GM04504 (cell line): ENCODE measurements at regions not wholly inside any gene's neighbourhood (a gene's known extent, or its start where the extent isn't known, plus 50 kb on each side); places are given as distances from the start of the nearest gene placed in this dataset.

Experiments
- DNase-seq: peaks from one replicate; pipeline ENCODE4 v3.0.0-alpha.2; 2012; ENCODE audit warnings: low read depth

DNA sequence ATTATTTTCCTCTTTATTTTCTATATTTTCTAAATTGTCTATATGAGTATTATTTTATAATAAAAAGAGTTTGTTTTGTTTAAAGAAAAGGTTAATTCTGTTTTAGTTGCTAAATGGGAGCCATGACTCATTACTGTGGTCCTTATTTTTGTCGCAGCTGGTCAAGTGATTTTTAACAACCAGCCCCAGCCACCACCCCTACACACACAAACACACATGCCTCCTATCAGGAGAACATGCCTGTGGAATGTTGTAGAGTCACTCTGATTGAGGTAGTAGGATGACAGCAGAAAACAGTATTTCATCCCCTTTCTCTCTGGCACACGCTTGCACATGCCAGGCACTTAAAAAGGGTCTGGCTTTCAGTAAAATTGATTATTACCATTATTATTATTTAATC, 68.6 kb upstream of the GDF10 start:
- no peak for DNase-seq

DNA sequence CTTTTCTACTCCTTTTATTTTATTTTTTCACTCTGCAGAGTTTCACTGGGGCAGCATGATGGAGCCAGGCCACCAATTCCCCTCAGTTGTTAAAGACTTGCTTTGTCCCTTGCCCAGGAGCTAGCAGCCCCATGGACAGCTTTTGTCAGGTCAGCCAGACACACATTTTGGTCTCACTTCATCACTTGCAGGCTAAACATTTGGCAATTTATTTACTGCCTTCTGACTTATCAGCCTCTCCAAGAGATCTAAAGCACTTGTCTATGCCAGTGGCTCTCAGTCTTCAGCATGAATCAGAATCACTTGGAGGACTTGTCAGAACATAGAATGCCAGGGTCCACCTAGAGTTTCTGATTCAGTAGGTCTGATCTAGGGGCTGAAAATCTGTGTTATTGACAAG, 66.4 kb upstream of the GDF10 start:
- DNase-seq = no peak

GRCh38 chr10:47235484-47235883, 64.5 kb upstream of the GDF10 start:
- DNase-seq = no peak

DNA sequence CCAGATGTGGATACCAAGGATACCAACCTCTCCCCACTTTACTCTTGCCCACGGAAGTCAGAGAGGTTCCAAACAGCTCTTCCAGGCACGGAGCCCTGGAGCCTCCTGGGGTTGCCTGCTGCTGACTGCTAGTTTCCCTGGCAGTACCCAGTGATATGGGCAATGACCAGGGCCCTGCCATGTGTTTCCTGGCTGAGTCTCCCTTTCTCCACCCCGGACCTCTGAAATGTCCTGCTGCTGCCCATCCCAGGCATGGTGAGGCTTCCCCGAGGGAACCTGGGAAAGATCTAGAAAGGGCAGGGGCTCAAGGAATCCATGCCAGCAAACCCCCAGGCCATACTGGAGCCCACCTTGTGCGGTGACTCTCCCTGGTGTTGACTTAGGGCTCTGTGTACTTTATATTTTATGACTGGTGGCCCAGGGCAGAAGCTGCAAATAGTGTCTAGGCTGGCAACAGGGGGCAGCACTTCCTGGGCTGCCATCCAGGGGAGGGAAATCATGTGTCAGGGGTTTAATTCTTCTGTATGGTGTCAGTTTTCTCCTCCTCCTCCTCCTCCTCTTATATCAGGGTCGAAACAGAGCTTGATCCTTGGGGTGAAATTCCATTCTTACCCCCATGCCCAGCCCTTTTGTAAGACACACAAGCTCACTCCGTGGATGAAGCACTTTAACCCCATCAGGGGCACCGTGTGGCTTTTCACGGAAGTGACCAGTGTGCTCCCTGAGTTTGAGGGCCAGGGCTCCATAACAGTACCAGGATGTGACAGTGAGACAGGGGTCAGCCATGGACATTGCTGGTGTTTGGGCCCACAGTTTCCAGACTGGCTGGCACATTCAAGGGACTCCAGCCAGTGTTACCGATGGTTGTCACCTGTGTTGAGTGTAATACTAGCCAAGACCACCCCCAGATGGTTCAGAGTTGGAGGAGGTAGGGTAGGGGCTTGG, 62.4 kb upstream of the GDF10 start:
- DNase-seq = no peak

GRCh38 chr10:47238331-47239095, 61.5 kb upstream of the GDF10 start:
- no peak for DNase-seq

DNA sequence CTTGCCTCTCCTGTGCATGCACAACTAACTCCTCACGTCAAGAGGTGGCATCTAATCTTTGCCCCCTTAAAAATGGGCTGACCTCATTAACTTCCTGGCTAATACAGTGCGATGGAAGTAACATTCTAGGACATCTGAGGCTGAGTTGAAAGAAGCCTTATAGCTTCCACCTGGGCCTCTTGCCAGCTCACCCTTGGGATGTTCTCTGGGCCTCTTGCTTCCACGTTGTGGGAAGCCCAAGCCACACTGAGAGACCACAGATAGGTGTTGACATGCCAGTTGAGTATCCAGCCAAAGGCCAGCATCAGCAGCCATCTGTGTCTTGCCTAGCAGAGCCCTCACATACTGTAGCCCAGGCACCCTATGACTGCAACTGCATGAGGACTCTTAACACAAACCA, 60.8 kb upstream of the GDF10 start:
- DNase-seq = no peak

GRCh38 chr10:47240173-47240572, 59.8 kb upstream of the GDF10 start:
- no peak for DNase-seq

GRCh38 chr10:47241256-47241655, 58.7 kb upstream of the GDF10 start:
- no peak for DNase-seq

GRCh38 chr10:47241946-47242867, 57.8 kb upstream of the GDF10 start:
- no peak for DNase-seq

DNA sequence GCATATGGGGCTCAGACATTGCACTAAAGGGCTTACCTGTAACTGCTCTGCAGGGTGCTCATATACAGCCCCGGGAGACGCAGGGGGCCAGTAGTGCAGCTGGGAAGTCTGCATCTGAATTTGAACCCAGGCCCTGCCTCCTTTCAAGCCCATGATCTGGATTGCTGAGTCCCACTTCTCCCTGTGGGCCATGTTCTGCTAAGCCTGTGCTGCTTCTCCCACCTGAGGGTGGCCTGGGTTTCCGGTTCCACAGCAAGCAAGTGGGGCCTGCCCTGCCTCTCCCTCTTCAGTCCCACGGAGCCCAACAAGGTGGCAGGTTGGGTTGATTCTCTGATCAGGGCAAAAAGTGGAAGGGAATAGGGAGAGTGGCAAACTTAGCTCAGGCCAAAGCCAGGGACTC, 56.6 kb upstream of the GDF10 start:
- DNase-seq = no peak

- DNase-seq = no peak
Observed at GRCh38 chr10:47243791-47244190, 56.2 kb upstream of the GDF10 start.

DNA sequence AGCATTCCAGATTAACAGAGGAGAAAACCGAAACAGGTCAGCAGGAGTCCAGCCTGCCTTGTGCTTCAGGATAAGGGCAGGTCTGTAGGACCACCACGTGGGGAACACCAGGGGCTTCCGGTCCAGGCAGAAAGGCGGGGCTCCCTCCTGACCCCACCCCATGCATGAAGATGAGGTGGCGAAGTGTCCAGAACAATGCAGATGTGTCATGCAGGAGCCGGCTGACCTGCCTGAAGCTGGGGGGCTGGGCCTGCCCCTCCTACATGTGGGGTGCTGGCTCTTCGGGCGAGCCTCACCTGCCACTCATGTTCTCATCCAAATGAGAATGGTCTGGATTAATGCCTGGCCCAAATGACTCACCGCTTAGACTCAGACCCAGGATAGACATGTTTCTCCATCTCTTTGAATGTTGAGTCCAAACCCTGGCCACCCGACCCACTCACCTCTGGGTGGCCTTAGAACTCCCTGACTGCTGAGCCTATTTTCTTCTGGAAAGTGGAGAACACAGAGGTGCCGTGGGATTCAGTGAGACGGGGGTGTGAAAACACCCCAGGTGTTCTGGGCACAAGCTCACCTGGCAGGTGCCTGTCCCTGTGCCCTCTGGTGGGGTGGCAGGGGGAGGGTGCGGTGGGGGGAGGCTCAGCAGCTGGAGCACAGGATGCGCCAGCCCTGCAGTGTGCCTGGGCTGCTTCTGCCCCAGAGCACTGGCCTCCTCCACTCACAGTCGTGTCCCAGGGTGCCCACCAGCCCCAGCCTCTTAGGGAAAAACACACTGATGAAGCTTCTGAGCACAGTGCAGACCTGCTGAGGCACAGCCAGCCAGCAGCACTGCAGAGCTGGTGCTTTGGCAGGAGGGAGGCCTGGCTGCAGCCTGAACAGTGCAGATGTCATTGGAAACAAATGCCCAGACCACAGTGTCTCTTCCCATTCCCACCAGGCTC, 55.2 kb upstream of the GDF10 start:
- DNase-seq = no peak

GRCh38 chr10:47245731-47246350, 54.2 kb upstream of the GDF10 start:
- no peak for DNase-seq

DNA sequence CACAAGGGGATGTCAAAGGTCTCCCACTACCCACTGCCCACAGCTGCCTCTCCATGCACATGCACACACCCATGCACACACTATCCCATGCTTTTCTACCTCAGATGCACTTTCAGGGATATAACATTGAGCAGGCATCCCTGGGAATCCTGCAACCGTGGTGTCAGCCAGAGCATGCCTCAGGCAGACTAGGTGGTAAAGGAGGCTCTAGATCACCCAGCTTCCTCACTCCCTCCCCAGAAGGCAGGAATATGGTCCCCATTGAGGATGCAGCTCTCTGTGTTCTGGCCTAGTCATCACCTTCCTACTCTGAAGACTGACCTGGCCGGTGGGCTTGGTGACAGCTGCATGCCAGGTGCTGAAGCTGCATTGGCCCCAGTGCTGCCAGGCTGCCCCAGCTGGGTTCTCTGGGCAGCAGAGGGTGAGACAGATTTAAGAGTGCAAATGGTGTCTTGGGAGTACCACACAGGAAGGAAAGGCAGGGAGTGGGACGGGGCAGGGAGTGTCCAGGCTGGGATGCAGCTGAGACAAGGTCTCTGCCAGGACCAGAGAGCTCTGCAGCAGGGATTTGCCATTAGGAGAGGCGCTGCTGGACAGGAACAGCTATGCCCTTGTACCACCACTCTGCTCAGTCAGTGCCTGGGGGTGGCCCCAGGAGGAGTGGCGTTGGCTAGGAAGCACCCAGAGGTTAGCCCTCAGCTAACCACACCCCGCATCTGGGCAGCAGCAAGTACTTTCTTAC, 53.4 kb upstream of the GDF10 start:
- no peak for DNase-seq

- no peak for DNase-seq
Observed at GRCh38 chr10:47247148-47248059, 52.6 kb upstream of the GDF10 start.

DNA sequence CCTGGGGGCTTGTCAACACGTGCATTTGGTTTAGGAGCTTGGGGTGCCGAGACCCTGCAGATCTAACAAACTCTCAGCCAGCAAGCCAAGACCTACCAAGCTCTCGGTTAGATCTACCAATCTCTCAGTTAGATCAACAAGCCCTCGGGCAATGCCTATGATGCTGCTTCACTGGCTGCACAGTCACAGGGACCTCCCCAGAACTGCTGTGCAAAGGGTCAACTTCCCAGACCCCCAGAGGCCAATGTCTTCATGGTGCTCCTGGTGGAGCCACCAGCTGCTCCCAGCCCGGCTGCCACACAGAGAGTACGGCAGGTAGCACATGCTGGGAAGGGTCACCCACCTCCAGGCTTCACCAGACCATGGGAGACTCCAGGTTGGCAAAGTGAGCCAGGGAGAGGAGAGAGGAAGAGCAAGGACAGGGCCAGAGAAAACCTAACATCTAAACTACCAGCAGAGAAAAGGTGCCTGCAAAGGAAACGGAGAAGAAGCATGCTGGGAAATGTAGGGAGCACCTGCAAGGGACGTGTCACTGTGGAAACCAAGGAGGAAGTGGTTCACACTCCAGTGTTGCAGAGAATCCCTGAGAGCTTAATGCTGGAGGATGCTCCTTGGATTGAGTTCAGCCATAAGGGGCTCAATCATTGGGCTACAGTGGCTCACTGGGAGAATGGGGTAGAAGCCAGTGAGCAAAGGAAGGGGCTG, 51.5 kb upstream of the GDF10 start:
- no peak for DNase-seq

DNA sequence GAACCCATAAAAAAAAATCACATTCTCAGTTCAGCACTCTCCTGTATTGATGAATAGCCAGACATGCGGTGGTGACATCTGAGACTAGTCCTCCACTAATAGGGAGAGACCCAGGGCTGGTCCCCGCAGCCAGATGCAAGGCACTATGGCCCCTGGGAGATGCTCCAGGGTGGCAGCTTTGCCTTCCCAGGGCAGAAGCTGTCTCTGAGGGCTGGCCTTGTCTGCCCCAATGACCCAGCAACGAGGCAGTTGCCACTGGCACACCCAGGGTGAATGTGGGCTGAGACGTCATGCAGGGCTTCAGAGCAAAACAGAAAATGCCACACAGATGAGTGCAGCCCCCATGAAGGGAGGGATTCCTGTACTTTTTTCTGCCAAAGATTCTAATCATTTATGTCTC, 50.1 kb upstream of the GDF10 start:
- no peak for DNase-seq
